NCI-H774 (cell line): ENCODE measurements at regions not wholly inside any gene's neighbourhood (a gene's known extent, or its start where the extent isn't known, plus 50 kb on each side); places are given as distances from the start of the nearest gene placed in this dataset.
"Not testable (repeated sequence)": the region's sequence is repeated elsewhere in the genome, so short reads cannot be mapped to it uniquely, and the experiment has no call there.

ENCODE experiments used
- DNase-seq: peaks from one replicate; lab custom pipeline; 2025; lab: John Stamatoyannopoulos, UW

DNA sequence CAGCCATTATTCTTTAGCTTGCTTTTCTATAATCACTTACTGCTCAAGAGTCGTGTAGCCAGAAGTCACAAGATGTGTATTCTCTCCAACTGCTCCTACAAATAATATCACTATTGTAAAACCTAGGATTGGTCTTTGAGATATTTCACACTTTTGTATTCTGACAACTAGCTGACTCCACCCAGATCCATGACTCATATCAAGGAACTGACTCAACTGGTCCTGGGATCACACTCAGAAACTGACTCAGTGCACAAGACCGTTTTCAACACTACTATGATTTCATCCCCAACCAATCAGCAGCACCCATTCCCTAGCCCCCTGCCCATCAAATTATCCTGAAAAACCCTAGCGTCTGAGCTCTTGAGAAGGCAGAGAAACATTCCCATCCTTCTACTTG, 56.5 kb upstream of the ORC5 start:
- no peak for DNase-seq

DNA sequence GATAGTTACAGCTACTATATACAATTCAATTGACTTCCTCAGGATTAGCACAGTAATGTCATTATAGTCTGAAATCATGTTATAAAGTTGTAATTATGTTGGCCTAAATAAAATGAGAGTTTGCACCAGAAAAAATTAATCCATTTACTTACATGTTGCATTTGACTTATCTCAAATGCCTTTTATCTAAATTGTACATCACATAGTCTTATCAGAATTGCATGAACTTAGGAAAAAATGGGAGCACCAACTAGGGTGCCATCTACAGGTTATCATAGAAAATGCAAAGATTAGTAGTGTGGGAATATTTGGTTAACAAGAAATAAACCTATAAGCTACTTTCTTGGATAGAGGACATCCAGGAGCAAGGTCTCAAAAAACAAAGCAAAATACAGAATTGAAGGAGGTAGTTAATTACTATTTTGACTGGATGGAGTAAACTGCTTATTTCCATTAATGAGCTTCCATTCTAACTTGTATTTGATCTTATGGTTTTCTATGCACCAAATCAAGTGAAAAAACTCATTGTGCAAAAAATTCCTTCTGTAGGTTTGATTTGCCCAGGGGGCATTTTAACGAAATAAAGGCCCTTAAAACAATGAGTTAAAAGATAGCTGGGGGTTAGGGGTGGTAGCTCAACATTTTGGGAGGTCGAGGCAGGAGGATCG, 60.0 kb upstream of the ORC5 start:
- no peak for DNase-seq

DNA sequence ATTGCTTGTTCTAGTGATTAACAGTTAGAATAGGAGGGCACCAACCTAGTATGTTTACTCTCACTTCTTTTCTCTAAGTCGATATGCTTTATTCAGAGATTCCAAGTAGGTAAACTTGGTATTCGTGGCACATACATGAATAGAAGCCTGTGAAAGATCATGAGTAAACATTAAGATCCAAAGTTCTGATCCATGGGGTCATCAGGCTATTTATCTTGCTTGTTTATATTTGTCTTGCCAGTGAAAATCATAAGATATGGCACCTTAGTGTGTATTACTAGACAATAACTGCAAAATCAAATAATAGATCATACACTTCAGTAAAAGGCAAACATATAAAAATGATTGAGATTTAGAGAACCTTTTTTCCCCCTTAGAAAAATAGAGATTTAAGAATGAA, 56.5 kb upstream of the LHFPL3 start:
- DNase-seq, result no peak

DNA sequence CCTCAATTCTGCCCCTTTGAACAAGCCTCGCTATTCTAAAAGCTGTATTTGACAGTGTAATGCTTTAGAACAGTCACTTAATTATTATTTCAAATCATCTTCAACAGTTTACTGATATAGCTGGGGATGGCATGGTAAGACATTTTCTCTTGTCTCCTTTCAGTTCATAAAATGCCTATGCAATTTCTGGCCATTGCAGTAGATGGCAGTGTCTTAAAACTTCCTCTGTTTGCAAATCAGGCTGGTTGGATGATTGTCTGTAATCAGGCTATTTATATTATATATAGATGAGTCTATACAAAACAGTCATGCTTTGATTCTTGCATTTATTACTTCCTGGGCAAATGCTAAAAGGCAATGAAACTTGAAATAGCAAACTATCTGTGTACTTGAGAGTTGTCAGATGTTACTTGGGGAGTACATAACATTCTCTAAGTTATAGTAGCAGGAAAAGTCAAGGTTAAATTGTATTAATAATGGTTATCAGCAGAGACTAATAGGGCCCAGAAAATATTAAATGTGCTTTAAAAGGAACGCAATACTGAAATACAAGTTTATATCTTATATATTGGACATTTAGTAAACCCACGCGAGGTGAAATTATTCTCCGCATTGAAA, 55.5 kb upstream of the LHFPL3 start:
- DNase-seq, result peak; percentile 19

DNA sequence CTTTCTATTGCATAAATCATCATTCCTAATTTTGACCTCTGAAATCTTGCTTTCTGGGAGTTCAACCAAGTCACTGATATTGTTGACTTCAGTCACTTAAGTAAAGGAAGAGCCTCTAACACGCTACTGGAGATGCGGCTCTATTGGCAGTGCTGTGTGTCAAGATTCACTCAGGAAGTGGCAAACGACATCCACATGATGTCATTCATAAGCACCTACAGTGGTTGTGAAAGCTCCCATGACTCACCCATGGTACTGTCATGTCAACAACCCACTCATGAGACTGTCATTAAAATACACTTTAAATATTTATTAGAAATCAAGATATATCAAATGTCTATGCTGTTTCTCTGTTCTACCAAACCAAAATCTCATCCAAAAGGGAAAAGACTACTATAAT, 52.5 kb upstream of the LHFPL3 start:
- DNase-seq, result no peak

DNA sequence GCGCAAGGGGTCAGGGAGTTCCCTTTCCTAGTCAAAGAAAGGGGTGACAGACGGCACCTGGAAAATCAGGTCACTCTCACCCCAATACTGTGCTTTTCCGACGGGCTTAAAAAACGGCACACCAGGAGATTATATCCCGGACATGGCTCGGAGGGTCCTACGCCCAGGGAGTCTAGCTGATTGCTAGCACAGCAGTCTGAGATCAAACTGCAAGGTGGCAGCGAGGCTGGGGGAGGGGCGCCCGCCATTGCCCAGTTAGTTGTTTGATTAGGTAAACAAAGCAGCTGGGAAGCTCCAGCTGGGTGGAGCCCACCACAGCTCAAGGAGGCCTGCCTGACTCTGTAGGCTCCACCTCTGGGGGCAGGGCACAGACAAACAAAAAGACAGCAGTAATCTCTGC, 51.7 kb upstream of the LHFPL3 start:
- DNase-seq, result not testable (repeated sequence)
